ENCODE measurements at regions not wholly inside any gene's neighbourhood (a gene's known extent, or its start where the extent isn't known, plus 50 kb on each side); places are given as distances from the start of the nearest gene placed in this dataset.

DNA sequence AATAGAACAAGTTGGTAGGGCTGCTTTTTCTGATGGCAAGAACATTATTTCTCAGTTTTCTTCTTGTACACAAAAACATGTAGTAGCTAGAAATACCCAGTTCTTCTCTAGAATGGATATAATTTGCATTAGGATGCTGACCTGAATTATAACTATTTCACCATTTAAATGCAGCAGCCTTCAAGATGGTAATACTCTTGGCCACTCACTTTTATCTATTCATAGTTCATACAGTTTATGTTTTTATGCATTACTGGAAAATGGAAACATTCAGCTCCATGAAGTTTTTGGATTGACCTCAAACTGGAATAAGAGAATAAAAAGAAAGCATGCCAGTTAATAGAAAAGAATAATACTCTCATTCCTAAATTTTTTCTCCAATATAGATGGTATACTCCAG, 487.4 kb downstream of the PABPC4L start:
- TF ChIP-seq, protein P1, sequence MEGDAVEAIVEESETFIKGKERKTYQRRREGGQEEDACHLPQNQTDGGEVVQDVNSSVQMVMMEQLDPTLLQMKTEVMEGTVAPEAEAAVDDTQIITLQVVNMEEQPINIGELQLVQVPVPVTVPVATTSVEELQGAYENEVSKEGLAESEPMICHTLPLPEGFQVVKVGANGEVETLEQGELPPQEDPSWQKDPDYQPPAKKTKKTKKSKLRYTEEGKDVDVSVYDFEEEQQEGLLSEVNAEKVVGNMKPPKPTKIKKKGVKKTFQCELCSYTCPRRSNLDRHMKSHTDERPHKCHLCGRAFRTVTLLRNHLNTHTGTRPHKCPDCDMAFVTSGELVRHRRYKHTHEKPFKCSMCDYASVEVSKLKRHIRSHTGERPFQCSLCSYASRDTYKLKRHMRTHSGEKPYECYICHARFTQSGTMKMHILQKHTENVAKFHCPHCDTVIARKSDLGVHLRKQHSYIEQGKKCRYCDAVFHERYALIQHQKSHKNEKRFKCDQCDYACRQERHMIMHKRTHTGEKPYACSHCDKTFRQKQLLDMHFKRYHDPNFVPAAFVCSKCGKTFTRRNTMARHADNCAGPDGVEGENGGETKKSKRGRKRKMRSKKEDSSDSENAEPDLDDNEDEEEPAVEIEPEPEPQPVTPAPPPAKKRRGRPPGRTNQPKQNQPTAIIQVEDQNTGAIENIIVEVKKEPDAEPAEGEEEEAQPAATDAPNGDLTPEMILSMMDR (IDR thresholded peaks at IDR 0.05) = no peak
- no peak for TF ChIP-seq IRF2 (CRISPR knock-in tag; IDR thresholded peaks at IDR 0.05; ENCODE audit: borderline replicate concordance, low read depth)
- TF ChIP-seq, protein P2, sequence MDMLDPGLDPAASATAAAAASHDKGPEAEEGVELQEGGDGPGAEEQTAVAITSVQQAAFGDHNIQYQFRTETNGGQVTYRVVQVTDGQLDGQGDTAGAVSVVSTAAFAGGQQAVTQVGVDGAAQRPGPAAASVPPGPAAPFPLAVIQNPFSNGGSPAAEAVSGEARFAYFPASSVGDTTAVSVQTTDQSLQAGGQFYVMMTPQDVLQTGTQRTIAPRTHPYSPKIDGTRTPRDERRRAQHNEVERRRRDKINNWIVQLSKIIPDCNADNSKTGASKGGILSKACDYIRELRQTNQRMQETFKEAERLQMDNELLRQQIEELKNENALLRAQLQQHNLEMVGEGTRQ (CRISPR knock-in tag; IDR thresholded peaks at IDR 0.05) = no peak
- TF ChIP-seq, protein P3, sequence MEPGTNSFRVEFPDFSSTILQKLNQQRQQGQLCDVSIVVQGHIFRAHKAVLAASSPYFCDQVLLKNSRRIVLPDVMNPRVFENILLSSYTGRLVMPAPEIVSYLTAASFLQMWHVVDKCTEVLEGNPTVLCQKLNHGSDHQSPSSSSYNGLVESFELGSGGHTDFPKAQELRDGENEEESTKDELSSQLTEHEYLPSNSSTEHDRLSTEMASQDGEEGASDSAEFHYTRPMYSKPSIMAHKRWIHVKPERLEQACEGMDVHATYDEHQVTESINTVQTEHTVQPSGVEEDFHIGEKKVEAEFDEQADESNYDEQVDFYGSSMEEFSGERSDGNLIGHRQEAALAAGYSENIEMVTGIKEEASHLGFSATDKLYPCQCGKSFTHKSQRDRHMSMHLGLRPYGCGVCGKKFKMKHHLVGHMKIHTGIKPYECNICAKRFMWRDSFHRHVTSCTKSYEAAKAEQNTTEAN (CRISPR knock-in tag; IDR thresholded peaks at IDR 0.05) = no peak
- no peak for TF ChIP-seq SP1 (CRISPR knock-in tag; conservative IDR thresholded peaks at IDR 0.05)
- TF ChIP-seq, protein P4, sequence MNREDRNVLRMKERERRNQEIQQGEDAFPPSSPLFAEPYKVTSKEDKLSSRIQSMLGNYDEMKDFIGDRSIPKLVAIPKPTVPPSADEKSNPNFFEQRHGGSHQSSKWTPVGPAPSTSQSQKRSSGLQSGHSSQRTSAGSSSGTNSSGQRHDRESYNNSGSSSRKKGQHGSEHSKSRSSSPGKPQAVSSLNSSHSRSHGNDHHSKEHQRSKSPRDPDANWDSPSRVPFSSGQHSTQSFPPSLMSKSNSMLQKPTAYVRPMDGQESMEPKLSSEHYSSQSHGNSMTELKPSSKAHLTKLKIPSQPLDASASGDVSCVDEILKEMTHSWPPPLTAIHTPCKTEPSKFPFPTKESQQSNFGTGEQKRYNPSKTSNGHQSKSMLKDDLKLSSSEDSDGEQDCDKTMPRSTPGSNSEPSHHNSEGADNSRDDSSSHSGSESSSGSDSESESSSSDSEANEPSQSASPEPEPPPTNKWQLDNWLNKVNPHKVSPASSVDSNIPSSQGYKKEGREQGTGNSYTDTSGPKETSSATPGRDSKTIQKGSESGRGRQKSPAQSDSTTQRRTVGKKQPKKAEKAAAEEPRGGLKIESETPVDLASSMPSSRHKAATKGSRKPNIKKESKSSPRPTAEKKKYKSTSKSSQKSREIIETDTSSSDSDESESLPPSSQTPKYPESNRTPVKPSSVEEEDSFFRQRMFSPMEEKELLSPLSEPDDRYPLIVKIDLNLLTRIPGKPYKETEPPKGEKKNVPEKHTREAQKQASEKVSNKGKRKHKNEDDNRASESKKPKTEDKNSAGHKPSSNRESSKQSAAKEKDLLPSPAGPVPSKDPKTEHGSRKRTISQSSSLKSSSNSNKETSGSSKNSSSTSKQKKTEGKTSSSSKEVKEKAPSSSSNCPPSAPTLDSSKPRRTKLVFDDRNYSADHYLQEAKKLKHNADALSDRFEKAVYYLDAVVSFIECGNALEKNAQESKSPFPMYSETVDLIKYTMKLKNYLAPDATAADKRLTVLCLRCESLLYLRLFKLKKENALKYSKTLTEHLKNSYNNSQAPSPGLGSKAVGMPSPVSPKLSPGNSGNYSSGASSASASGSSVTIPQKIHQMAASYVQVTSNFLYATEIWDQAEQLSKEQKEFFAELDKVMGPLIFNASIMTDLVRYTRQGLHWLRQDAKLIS (CRISPR knock-in tag; IDR thresholded peaks at IDR 0.05; ENCODE audit: borderline replicate concordance) = no peak
- TF ChIP-seq, protein P5, sequence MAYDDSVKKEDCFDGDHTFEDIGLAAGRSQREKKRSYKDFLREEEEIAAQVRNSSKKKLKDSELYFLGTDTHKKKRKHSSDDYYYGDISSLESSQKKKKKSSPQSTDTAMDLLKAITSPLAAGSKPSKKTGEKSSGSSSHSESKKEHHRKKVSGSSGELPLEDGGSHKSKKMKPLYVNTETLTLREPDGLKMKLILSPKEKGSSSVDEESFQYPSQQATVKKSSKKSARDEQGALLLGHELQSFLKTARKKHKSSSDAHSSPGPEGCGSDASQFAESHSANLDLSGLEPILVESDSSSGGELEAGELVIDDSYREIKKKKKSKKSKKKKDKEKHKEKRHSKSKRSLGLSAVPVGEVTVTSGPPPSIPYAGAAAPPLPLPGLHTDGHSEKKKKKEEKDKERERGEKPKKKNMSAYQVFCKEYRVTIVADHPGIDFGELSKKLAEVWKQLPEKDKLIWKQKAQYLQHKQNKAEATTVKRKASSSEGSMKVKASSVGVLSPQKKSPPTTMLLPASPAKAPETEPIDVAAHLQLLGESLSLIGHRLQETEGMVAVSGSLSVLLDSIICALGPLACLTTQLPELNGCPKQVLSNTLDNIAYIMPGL (CRISPR knock-in tag; IDR thresholded peaks at IDR 0.05) = no peak
- TF ChIP-seq, protein P6, sequence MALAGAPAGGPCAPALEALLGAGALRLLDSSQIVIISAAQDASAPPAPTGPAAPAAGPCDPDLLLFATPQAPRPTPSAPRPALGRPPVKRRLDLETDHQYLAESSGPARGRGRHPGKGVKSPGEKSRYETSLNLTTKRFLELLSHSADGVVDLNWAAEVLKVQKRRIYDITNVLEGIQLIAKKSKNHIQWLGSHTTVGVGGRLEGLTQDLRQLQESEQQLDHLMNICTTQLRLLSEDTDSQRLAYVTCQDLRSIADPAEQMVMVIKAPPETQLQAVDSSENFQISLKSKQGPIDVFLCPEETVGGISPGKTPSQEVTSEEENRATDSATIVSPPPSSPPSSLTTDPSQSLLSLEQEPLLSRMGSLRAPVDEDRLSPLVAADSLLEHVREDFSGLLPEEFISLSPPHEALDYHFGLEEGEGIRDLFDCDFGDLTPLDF (CRISPR knock-in tag; IDR thresholded peaks at IDR 0.05) = no peak
- TF ChIP-seq, protein P7, sequence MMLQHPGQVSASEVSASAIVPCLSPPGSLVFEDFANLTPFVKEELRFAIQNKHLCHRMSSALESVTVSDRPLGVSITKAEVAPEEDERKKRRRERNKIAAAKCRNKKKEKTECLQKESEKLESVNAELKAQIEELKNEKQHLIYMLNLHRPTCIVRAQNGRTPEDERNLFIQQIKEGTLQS (CRISPR knock-in tag; conservative IDR thresholded peaks at IDR 0.05) = no peak
- no peak for TF ChIP-seq JUN (CRISPR knock-in tag; IDR thresholded peaks at IDR 0.05)

All from WTC11 (cell line).